HG03469 (cell line): ENCODE measurements at regions not wholly inside any gene's neighbourhood (a gene's known extent, or its start where the extent isn't known, plus 50 kb on each side); places are given as distances from the start of the nearest gene placed in this dataset.
"Not testable (repeated sequence)": the region's sequence is repeated elsewhere in the genome, so short reads cannot be mapped to it uniquely, and the experiment has no call there.

Experiments used
- ATAC-seq: cut with Tn5 transposase; IDR thresholded peaks from one replicate; pipeline ENCODE4 v1.9.1; 2021; ENCODE audit warnings: mild to moderate bottlenecking, moderate library complexity, moderate number of reproducible peaks; ENCODE audit not compliant: unreplicated experiment

DNA sequence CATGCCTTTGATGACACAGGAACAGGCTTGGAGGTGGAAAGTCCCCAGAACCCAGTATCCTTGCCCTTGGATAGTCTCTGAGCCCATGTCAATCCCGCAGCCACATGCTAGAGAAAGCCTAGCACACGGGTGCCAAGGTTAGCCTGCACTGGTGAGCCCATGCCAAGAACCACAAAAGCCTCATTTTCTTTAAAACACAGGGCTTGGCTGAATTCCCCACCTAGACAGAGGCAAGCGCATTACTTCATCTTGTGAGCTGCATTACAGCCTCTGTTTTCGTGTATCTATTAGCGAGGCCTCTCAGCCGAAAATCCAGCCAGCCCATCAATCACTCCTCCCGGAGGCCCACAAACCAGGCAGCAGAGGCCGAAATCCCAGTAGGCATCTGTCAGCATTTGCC lies 314.9 kb upstream of the AUTS2 start:
- ATAC-seq: no peak

DNA sequence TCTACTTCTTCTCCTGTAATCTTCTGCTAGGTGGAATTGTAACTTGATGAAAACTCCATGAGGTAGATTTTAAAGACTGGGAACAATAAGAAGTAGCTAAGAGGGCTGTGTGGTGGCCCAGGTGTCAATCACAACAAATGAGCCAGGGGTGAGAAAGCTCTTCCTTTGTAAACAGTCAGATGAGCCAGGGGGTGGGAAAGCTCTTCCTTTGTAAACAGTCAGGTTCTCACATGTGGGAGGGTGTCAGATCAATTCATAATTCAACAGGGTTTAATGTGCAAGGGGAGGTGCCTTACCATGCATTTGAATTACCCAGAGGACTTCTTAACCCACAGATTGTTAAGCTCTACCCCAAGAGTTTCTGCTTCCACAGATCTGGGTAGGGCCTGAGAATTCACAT lies 312.4 kb upstream of the AUTS2 start:
- no peak for ATAC-seq

GRCh38 chr7:69295977-69296376 lies 302.3 kb upstream of the AUTS2 start:
- no peak for ATAC-seq

DNA sequence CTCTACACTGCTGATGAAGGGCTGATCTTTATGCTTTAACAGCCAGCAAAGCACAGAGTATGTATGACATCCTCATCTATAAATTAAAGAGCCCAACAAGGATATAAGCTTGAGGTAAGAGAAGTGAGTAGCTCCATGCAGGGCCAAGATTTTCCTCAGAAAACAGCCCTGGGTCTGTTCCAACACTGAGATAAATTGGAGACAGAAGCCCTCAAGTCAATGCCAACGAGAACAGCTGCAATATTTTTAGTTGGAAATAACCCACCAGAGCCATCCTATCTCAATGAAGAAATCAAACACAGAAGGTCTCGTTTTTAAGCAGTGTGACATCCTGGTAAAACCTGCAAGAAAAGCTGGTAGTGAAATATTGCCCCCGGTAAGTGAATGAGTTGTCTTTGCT lies 297.0 kb upstream of the AUTS2 start:
- no peak for ATAC-seq

DNA sequence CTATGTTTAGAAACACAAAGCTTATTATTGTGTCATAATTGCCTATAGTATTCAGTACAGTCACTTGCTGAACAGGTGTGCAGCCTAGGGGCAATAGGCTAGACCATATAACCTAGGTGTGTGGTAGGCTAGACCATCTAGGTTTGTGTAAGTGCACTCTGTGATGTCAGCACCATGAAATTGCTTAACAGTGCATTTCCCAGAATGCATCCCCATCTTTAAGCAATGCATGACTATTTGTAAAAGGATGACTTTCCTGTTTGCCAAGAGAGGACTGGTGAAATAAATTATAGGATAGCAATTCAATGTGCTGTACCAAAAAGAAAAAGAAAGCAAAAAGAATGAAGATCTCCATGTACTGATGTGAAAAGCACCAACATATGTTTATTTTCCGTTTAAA lies 288.7 kb upstream of the AUTS2 start:
- no peak for ATAC-seq

DNA sequence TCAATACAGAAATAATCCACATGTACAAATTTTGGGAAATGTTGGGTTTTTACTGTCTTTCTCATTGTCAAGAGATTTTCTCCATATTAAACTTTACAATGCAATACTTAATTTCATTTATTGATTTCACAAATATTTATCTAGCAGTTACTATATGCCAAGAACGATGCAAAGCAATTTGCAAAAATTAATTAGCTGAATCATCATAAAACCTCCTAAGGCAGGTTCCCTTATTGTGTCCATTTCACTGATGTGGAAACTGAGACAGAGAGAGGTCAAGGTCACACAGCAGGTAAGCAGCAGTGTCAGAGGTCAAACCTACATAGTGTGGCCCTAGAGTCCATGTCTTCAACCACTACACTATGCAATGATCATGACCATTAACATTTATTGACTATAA lies 286.8 kb upstream of the AUTS2 start:
- ATAC-seq: no peak

- ATAC-seq: not testable (repeated sequence)
Observed at GRCh38 chr7:69313852-69314251, 284.4 kb upstream of the AUTS2 start.

GRCh38 chr7:69318794-69319193 lies 279.5 kb upstream of the AUTS2 start:
- no peak for ATAC-seq

GRCh38 chr7:69328516-69328915 lies 269.8 kb upstream of the AUTS2 start:
- ATAC-seq: no peak

GRCh38 chr7:69334701-69335100 lies 263.6 kb upstream of the AUTS2 start:
- ATAC-seq: no peak

GRCh38 chr7:69335331-69335730 lies 262.9 kb upstream of the AUTS2 start:
- no peak for ATAC-seq

- no peak for ATAC-seq
Observed at GRCh38 chr7:69336976-69337375, 261.3 kb upstream of the AUTS2 start.

GRCh38 chr7:69338144-69338543 lies 260.1 kb upstream of the AUTS2 start:
- ATAC-seq: no peak

- ATAC-seq: no peak
Observed at GRCh38 chr7:69341288-69341687, 257.0 kb upstream of the AUTS2 start.

- ATAC-seq: no peak
Observed at GRCh38 chr7:69342154-69342884, 256.0 kb upstream of the AUTS2 start.

DNA sequence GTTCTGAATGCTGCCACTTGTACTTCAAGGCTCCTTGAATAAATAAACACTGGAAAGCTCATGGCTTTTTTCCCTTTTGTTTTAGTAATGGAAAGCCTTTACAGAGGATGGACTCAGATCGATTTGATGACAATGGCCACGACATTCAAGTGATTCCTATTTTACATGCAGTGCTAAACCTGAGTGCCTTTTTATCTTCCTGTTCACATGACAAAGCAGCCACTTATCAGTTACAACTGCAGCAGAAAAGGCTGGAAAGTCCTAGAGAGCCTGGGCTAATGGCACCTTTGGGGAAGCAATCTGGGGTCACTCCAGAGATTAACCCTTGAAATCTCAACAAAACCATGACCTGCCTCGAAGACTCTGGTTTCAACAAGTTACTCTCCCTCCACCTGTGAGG lies 249.0 kb upstream of the AUTS2 start:
- ATAC-seq: no peak

- ATAC-seq: no peak
Observed at GRCh38 chr7:69358163-69358821, 240.0 kb upstream of the AUTS2 start.

DNA sequence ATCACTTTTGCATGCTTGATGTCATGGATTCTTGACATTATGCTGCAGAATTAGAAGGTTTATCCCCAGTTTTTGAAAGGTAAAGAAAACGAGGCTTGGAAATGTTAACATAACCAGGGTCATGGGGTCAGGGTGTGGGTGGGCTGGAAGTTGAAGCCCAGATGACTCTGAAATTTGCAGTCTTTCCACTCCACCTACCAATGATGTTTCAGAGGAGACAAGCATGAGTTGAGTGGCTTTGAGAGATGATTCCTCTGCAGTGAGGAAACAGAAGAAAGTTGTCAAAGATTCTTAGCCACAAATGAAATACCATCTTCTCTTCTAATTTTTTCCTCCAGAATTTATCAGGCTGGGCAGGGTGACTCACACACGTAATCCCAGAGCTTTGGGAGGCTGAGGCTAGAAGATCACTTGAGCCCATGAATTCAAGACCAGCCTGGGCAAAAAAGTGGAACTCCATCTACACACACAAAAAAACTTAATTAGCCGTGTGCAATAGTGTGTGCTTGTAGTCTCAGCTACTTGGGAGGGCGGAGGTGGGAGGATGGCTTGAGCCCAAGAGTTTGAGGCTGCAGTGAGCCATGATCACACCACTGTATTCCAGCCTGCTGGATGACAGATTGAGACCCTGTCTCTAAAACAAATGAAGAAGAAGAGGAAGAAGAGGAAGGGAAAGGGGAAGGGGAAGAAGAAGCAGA lies 239.1 kb upstream of the AUTS2 start:
- ATAC-seq: no peak

GRCh38 chr7:69360913-69361312 lies 237.4 kb upstream of the AUTS2 start:
- no peak for ATAC-seq

DNA sequence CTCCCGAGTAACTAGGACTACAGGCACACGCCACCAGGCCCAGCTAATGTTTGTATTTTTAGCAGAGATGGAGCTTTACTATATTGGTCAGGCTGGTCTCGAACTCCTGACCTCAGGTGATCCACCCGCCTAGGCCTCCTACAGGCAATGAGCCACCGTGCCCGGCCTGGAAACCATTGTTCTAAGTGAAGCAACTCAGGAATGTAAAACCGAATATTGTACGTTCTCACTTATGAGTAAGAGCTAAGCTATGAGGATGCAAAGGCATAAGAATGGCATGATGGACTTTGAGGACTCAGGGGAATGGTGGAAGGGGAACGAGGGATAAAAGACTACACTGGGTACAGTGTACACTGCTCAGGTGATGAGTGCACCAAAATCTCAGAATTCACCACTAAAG lies 235.1 kb upstream of the AUTS2 start:
- ATAC-seq: no peak

DNA sequence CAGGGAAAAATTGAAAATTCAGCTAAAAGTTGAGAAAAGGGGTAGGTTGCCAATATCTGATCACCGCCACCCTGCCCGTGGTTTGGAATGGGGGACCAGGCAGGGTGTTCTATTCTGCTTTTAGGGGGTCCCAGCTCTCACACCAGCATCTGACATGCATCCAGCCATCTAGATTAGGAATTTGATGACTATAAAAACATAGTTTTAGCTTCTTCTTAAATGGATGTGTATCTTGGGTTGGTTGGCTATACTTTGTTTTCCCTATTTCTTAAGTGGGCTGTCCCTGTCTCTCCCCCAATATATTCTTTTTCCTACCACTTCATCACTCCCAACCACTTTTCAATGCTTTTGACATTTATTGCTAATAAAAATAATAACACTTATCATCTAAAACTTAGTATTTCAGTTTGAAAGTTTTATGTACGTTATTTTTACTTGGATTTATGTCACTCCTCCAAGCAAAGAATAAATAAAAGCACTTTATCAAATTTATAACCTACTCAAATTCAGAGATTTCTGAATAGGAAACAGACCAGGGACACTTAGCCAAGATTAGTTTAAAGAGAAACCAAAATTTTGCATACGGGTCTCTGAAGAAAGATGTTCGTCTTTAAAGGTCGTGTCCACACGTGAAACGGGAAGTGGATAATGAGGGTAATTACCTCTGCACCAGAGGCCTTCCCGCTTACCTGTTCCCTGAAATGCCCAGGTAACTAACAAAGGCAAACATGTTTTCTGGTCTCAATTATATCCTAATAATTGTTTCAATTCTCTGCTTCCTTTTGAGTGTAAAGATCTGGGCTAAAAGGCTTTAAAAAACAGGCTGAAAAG lies 233.2 kb upstream of the AUTS2 start:
- no peak for ATAC-seq
